ENCODE measurements at regions not wholly inside any gene's neighbourhood (a gene's known extent, or its start where the extent isn't known, plus 50 kb on each side); places are given as distances from the start of the nearest gene placed in this dataset.

- TF ChIP-seq EZH2 (IDR thresholded peaks at IDR 0.05) (no peak), POLR2AphosphoS5 (IDR thresholded peaks at IDR 0.05; ENCODE audit: borderline replicate concordance, low read depth, low read length) (no peak), FOXP2 (optimal IDR thresholded peaks at IDR 0.05; ENCODE audit: control extremely low read depth, extremely low read length, insufficient read depth) (no peak)
Observed at GRCh38 chr21:38669186-38669585, 136.5 kb upstream of the ETS2 start.
